PFSK-1 (cell line): ENCODE measurements at regions not wholly inside any gene's neighbourhood (a gene's known extent, or its start where the extent isn't known, plus 50 kb on each side); places are given as distances from the start of the nearest gene placed in this dataset.

Source experiments
- FOXP2 ChIP-seq: optimal IDR thresholded peaks from 2 replicates; pipeline ENCODE3; 2011; ENCODE audit warnings: borderline replicate concordance, control low read depth, inconsistent platforms; ENCODE audit not compliant: insufficient read depth; ENCODE audit errors: extremely low read length, extremely low read depth
- POLR2AphosphoS5 ChIP-seq: IDR thresholded peaks from 2 replicates; pipeline ENCODE4 v1.6.1; 2012; ENCODE audit warnings: low read depth, mild to moderate bottlenecking, control low read depth, low read length, moderate library complexity
- REST ChIP-seq, 2 experiments: IDR thresholded peaks; 2 replicates each; pipeline versions ENCODE4 v1.6.1 to v1.8.0; 2011 to 2012; ENCODE audit warnings: low read depth in 2 of 2, low read length in 2 of 2, control low read depth in 1 of 2, inconsistent platforms in 1 of 2, mild to moderate bottlenecking in 1 of 2, moderate library complexity in 1 of 2; ENCODE audit not compliant: insufficient read depth in 1 of 2
- SIN3A ChIP-seq: IDR thresholded peaks from 2 replicates; pipeline ENCODE4 v1.6.1; 2012; ENCODE audit warnings: mild to moderate bottlenecking, low read length, moderate library complexity, borderline replicate concordance; ENCODE audit not compliant: insufficient read depth
- TAF1 ChIP-seq: IDR thresholded peaks from 2 replicates; pipeline ENCODE4 v1.6.1; 2012; ENCODE audit warnings: low read length, control low read depth, borderline replicate concordance; ENCODE audit not compliant: insufficient read depth

GRCh38 chr6:16884526-16884925, 123.3 kb upstream of the ATXN1 start:
- no peak for TF ChIP-seq SIN3A
- TF ChIP-seq TAF1: no peak

- TF ChIP-seq TAF1 (no peak), REST (IDR thresholded peaks at IDR 0.05; ENCODE audit: insufficient read depth in 1 of 2, low read depth in 2 of 2, low read length in 2 of 2) (no peak), POLR2AphosphoS5 (no peak), FOXP2 (no peak), SIN3A (no peak)
Measured at GRCh38 chr6:16883414-16883813, 122.2 kb upstream of the ATXN1 start.

GRCh38 chr6:16882230-16882629, 121.0 kb upstream of the ATXN1 start:
- TF ChIP-seq FOXP2: no peak
- TF ChIP-seq TAF1: no peak
- no peak for TF ChIP-seq SIN3A
- TF ChIP-seq POLR2AphosphoS5: no peak
- TF ChIP-seq REST (IDR thresholded peaks at IDR 0.05; ENCODE audit: insufficient read depth in 1 of 2, low read depth in 2 of 2, low read length in 2 of 2): no peak

DNA sequence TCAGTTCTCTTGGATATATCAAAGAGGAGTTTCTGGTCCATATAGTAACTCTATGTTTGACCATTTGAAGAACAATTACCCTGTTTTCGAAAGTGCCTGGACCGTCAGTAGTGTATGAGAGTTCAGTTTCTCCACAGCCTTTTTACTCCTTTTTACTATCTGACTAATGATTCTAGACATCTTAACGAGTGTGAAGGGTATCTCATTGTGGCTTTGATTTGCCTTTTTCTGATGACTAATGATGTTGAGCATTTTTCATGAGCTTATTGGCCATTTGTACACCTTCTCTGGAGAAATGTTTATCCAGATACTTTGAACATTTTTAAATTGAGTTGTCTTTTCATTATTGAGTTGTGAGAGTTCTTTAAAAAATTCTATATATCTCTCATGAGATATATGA, 114.9 kb upstream of the ATXN1 start:
- no peak for TF ChIP-seq TAF1
- no peak for TF ChIP-seq SIN3A
- TF ChIP-seq FOXP2: no peak

GRCh38 chr6:16873698-16874097, 112.4 kb upstream of the ATXN1 start:
- TF ChIP-seq TAF1 (no peak), POLR2AphosphoS5 (no peak), SIN3A (no peak), REST (IDR thresholded peaks at IDR 0.05; ENCODE audit: insufficient read depth in 1 of 2, low read depth in 2 of 2, low read length in 2 of 2) (no peak), FOXP2 (no peak)

DNA sequence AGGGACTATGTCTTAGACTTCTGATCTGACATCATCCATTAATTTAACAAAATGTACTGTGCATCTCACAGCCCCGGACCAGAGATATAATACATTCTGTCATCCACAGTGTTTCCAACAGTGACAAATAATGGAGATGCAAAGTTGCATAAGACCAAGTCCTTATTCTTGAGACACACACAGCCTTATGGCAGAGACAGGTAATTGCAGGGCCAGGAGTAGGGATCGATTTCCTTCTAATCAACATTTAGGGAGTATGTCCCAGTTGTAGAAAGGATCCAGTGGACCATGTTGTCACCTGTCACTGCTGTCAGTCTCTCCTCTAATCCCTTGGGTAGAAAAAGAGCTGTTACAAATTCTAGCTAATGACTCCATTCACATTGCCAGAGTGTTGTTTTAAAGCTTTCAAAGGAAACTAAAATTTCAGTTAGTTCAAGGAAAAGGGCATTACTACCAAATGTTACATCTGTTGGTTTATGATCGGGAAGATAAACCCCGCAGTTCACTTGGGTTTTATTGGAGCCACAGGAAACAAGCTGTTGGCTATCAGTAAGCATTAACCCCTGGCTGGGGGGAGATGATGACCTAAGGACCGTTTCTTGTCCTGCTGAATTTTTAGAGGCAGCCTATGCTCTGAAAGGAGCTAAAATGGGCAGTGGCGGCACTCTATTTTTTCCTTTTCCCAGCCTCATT, 111.4 kb upstream of the ATXN1 start:
- peak; percentile 10; the same call in 1 of the 2 replicates for TF ChIP-seq SIN3A
- TF ChIP-seq TAF1: no peak
- TF ChIP-seq REST (IDR thresholded peaks at IDR 0.05; ENCODE audit: insufficient read depth in 1 of 2, low read depth in 2 of 2, low read length in 2 of 2): 0 out of 4 replicates have a peak, but pooled peaks of 1 of the 2 experiments have one; percentile 4
